HepG2 (cell line): ENCODE measurements at regions not wholly inside any gene's neighbourhood (a gene's known extent, or its start where the extent isn't known, plus 50 kb on each side); places are given as distances from the start of the nearest gene placed in this dataset.

Source experiments
- ATAC-seq: fragments of 200-7000 bp; cut with Tn5 transposase; 3 replicates; pipeline ENCODE4 v1.9.1; 2020; ENCODE audit warnings: mild to moderate bottlenecking, moderate library complexity
- BruUV-seq: library from RNA; stranded (reverse); fragments of 400-500 nt; replicated peaks from 2 replicates; lab custom pipeline; 2021; lab: Mats Ljungman, UMichigan
- CTCF ChIA-PET: fragments of 300-600 bp; formaldehyde crosslinking; extraction: SDS; loops from one replicate; lab custom pipeline; 2021; ENCODE audit warnings: low total read pairs, inconsistent platforms, low intra/inter-chr PET ratio; lab: Yijun Ruan, JAX
- POLR2A ChIA-PET: fragments of 350-600 bp; sonication (Branson Sonifier 250); formaldehyde crosslinking; loops from one replicate; lab custom pipeline; 2020; ENCODE audit warnings: antibody characterized with exemption, inconsistent platforms; lab: Yijun Ruan, JAX
- DNase-seq: peaks from one replicate; pipeline ENCODE4 v3.0.0-alpha.2; 2015; ENCODE audit warnings: low spot score
- FAIRE-seq: peaks from 3 replicates; lab custom pipeline; 2011; peaks lifted over from hg19 to GRCh38; lab: Jason Lieb, UNC
- H2AFZ ChIP-seq: one replicate; pipeline ENCODE4 v1.6.1; 2011; ENCODE audit warnings: low read length, inconsistent platforms
- H3K27ac ChIP-seq: fragments of 300-600 bp; 3 replicates; pipeline ENCODE4 v1.8.0; 2011; ENCODE audit warnings: mixed run types, mild to moderate bottlenecking, mixed read lengths, low read length, inconsistent platforms; ENCODE audit not compliant: insufficient read depth; ENCODE audit errors: extremely low read length
- H3K27me3 ChIP-seq, 2 experiments: fragments of 200-600 bp in 1 of 2; 2 replicates in 1 of 2; 3 replicates in 1 of 2; pipeline versions ENCODE4 v1.6.0 to v1.8.0; 2011; ENCODE audit warnings: low read length in 2 of 2, mild to moderate bottlenecking in 2 of 2, moderate library complexity in 2 of 2, inconsistent platforms in 1 of 2; ENCODE audit not compliant: insufficient read depth in 2 of 2, control insufficient read depth in 1 of 2
- H3K36me3 ChIP-seq, 2 experiments: fragments of 200-600 bp in 1 of 2; replicated peaks in 1 of 2; 2 replicates in 1 of 2; 3 replicates in 1 of 2; pipeline versions ENCODE4 v1.5.1 to v1.8.0; 2011; ENCODE audit warnings: low read length in 2 of 2, inconsistent platforms in 1 of 2; ENCODE audit not compliant: insufficient read depth in 2 of 2, control insufficient read depth in 1 of 2
- H3K4me1 ChIP-seq: 2 replicates; pipeline ENCODE4 v1.5.1; 2012; ENCODE audit warnings: low read length, inconsistent platforms; ENCODE audit not compliant: insufficient read depth
- H3K4me2 ChIP-seq: 2 replicates; pipeline ENCODE4 v1.6.0; 2011; ENCODE audit warnings: low read depth, low read length, inconsistent platforms
- H3K4me3 ChIP-seq, 3 experiments: fragments of 200-600 bp in 1 of 3; sonication (generic), shearing (Covaris generic) in 1 of 3; replicated peaks in 1 of 3; 2 replicates each; pipeline ENCODE4 v1.5.1; 2011 to 2016; ENCODE audit warnings: low read length in 3 of 3, inconsistent platforms in 2 of 3, low read depth in 2 of 3, mild to moderate bottlenecking in 2 of 3, control low read depth in 1 of 3, mixed read lengths in 1 of 3; ENCODE audit not compliant: insufficient read depth in 1 of 3
- H3K79me2 ChIP-seq: one replicate; pipeline ENCODE4 v1.6.1; 2011; ENCODE audit warnings: low read length, inconsistent platforms; ENCODE audit not compliant: insufficient read depth
- H3K9ac ChIP-seq: 2 replicates; pipeline ENCODE4 v1.6.0; 2011; ENCODE audit warnings: mild to moderate bottlenecking, low read depth, low read length, inconsistent platforms; ENCODE audit not compliant: insufficient read depth
- H3K9me3 ChIP-seq: 2 replicates; pipeline ENCODE4 v1.5.1; 2012; ENCODE audit warnings: mild to moderate bottlenecking, low read length
- H4K20me1 ChIP-seq: 2 replicates; pipeline ENCODE4 v1.6.0; 2011; ENCODE audit warnings: inconsistent platforms, mild to moderate bottlenecking, low read length, moderate library complexity; ENCODE audit not compliant: insufficient read depth
- ARHGAP35 ChIP-seq: sonication (generic); formaldehyde crosslinking; IDR thresholded peaks from 2 replicates; pipeline ENCODE4 v1.9.0; 2022; ENCODE audit warnings: mild to moderate bottlenecking, inconsistent platforms, moderate library complexity, missing genetic modification reagents, borderline replicate concordance
- ARID2 ChIP-seq: sonication (generic); formaldehyde crosslinking; IDR thresholded peaks from 2 replicates; pipeline ENCODE4 v1.8.1; 2022; ENCODE audit warnings: mild to moderate bottlenecking, missing genetic modification reagents, borderline replicate concordance
- CENPT ChIP-seq: sonication (generic); formaldehyde crosslinking; IDR thresholded peaks from 2 replicates; pipeline ENCODE4 v1.8.0; 2022; ENCODE audit warnings: low read depth, mild to moderate bottlenecking, moderate library complexity, missing genetic modification reagents
- DPF2 ChIP-seq: sonication (generic); formaldehyde crosslinking; IDR thresholded peaks from 2 replicates; pipeline ENCODE4 v1.4.0; 2020; ENCODE audit warnings: mild to moderate bottlenecking, low read depth, missing genetic modification reagents, borderline replicate concordance
- PAF1 ChIP-seq: IDR thresholded peaks from 2 replicates; pipeline ENCODE4 v1.6.1; 2016; ENCODE audit warnings: missing genetic modification reagents, missing compliant biosample characterization
- ZNF430 ChIP-seq: sonication (generic); formaldehyde crosslinking; IDR thresholded peaks from 2 replicates; pipeline ENCODE4 v1.9.0; 2021; ENCODE audit warnings: mild to moderate bottlenecking, missing genetic modification reagents
- ZNF652 ChIP-seq: IDR thresholded peaks from 2 replicates; pipeline ENCODE4 v1.6.1; 2016; ENCODE audit warnings: low read depth, borderline replicate concordance
- ZSCAN21 ChIP-seq: sonication (generic); formaldehyde crosslinking; IDR thresholded peaks from 2 replicates; pipeline ENCODE4 v1.8.0; 2022; ENCODE audit warnings: mild to moderate bottlenecking, missing genetic modification reagents, moderate library complexity, borderline replicate concordance
- WGBS: methylation state at CpG from one replicate; pipeline ENCODE4 v1.1.6; 2017; ENCODE audit warnings: low lambda C conversion rate; 5-methylcytosine and 5-hydroxymethylcytosine counted together
- in situ Hi-C: cut with HindIII; loops from 2 replicates; pipeline ENCODE4 v1.10.0; 2017; ENCODE audit warnings: low pct_unique_long_range_greater_than_20kb; ENCODE audit not compliant: extremely low pct_ligation_motif_present
- intact Hi-C: fragments of 100-400 bp; cut with micrococcal nuclease; formaldehyde crosslinking; loops from one replicate; pipeline ENCODE4 v1.10.0; 2022; ENCODE audit not compliant: unreplicated experiment
- TF ChIP-seq, protein P1 (sequence below): sonication (generic); formaldehyde crosslinking; IDR thresholded peaks from 2 replicates; pipeline ENCODE4 v1.8.0; 2022; ENCODE audit warnings: missing genetic modification reagents, mild to moderate bottlenecking, inconsistent platforms, borderline replicate concordance

DNA sequence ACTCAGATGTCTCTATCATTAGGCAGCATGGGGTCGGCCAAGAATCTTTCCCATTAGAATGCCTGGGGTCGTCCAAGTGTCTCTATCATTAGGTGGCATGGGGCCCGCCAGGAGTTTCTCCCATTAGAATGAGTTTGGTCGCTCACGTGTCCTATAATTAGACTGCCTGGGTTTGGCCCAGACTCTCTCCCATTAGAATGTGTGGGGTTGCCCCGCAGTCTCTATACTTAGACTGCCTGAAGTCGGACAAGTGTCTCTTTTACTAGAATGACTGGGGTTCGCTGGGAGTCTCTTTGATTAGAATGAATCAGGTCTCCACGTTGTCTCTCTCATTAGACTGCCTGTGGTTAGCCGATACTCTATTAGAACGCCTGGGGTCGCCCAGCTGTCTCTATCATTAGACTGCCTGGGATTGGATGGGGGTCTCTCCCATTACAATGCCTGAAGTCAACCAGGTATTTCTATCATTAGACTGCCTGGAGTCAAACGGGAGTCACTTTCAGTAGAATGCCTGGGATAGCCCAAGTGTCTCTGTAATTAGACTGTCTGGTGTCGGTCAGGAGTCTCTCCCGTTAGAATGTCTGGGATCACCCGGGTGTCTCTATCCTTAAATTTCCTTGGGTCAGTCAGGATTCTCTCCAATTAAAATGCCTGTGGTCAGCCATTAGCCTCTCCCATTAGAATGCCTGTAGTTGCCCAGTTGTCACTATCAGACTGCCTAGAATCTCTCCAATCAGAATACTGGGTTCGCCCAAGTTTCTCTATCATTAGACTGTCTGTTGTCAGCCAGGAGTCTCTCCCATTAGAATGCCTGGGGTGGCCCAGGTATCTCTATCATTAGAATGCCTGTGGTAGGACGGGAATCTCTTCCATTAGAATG is 1454.1 kb downstream of the UQCRFS1 start:
- Histone ChIP-seq H3K27me3 (no peaks in the 10 kb centered on the region), H2AFZ (no peak overlapping the region), H3K36me3 (no peaks in the 10 kb centered on the region), H3K4me1 (no peaks in the 10 kb centered on the region), H3K9ac (no peak overlapping the region), H4K20me1 (no peaks in the 10 kb centered on the region), H3K9me3 (peaks cover 82% of the 10 kb centered on the region), H3K4me2 (no peak overlapping the region), H3K4me3 (no peak overlapping the region), H3K27ac (no peak overlapping the region), H3K79me2 (no peaks in the 10 kb centered on the region)
- FAIRE-seq (no peak), DNase-seq (no peak), ATAC-seq (no peak)
- no TSS peak for BruUV-seq
- TF ChIP-seq, protein P1, sequence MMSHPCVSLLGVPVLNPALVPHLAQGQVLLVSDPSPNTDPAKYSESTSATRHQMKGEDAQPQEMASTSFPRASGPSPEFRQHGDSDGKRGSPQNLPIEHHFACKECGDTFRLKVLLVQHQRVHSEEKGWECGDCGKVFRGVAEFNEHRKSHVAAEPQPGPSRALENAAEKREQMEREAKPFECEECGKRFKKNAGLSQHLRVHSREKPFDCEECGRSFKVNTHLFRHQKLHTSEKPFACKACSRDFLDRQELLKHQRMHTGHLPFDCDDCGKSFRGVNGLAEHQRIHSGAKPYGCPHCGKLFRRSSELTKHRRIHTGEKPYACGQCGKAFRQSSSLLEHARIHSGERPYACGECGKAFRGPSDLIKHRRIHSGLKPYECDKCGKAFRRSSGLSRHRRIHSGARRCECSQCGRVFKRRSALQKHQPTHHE (CRISPR knock-in tag): no peak
- TF ChIP-seq CENPT (CRISPR knock-in tag) (no peak), DPF2 (CRISPR knock-in tag) (no peak), ARID2 (no peak), PAF1 (CRISPR knock-in tag) (no peak), ZNF430 (CRISPR knock-in tag) (no peak), ZNF652 (no peak), ARHGAP35 (CRISPR knock-in tag) (no peak), ZSCAN21 (CRISPR knock-in tag) (no peak)
- WGBS: 82% methylated on average over 15 of the region's 18 CpGs
- CTCF ChIA-PET: no interaction called here
- POLR2A ChIA-PET: no interaction called here
- intact Hi-C loops: no loop called here
- in situ Hi-C loops: no loop called here
